SHP77 (cell line): ENCODE measurements at regions not wholly inside any gene's neighbourhood (a gene's known extent, or its start where the extent isn't known, plus 50 kb on each side); places are given as distances from the start of the nearest gene placed in this dataset.

Experiments
- DNase-seq, 2 experiments: peaks; one replicate each; lab custom pipeline; 2025; lab: John Stamatoyannopoulos, UW

- DNase-seq = no peak
Measured at GRCh38 chr22:47299211-47299862, 536.9 kb downstream of the TBC1D22A start.

GRCh38 chr22:47298017-47298785 lies 535.8 kb downstream of the TBC1D22A start:
- no peak for DNase-seq

GRCh38 chr22:47297261-47298016 lies 535.0 kb downstream of the TBC1D22A start:
- peak; percentile 66 to 67 for DNase-seq

GRCh38 chr22:47296405-47297260 lies 534.2 kb downstream of the TBC1D22A start:
- DNase-seq = no peak

- no peak for DNase-seq
Measured at GRCh38 chr22:47295982-47296381, 533.5 kb downstream of the TBC1D22A start.

- no peak for DNase-seq
Measured at GRCh38 chr22:47295226-47295901, 532.9 kb downstream of the TBC1D22A start.

- DNase-seq = no peak
Measured at GRCh38 chr22:47294576-47294975, 532.1 kb downstream of the TBC1D22A start.

GRCh38 chr22:47294222-47294532 lies 531.7 kb downstream of the TBC1D22A start:
- no peak for DNase-seq

GRCh38 chr22:47293368-47294221 lies 531.1 kb downstream of the TBC1D22A start:
- no peak for DNase-seq

- no peak for DNase-seq
Measured at GRCh38 chr22:47292546-47293320, 530.3 kb downstream of the TBC1D22A start.

- no peak for DNase-seq
Measured at GRCh38 chr22:47291565-47292495, 529.4 kb downstream of the TBC1D22A start.

GRCh38 chr22:47290706-47291430 lies 528.4 kb downstream of the TBC1D22A start:
- DNase-seq = peak in 1 of 2 experiments; percentile 27

- no peak for DNase-seq
Measured at GRCh38 chr22:47289336-47289985, 527.0 kb downstream of the TBC1D22A start.

- DNase-seq = no peak
Measured at GRCh38 chr22:47288680-47289079, 526.2 kb downstream of the TBC1D22A start.

- DNase-seq = no peak
Measured at GRCh38 chr22:47287516-47287915, 525.1 kb downstream of the TBC1D22A start.

GRCh38 chr22:47286590-47286989 lies 524.1 kb downstream of the TBC1D22A start:
- DNase-seq = no peak

GRCh38 chr22:47285981-47286380 lies 523.5 kb downstream of the TBC1D22A start:
- no peak for DNase-seq
